Ishikawa (cell line): ENCODE measurements at regions not wholly inside any gene's neighbourhood (a gene's known extent, or its start where the extent isn't known, plus 50 kb on each side); places are given as distances from the start of the nearest gene placed in this dataset.

Source experiments
- CEBPB ChIP-seq: IDR thresholded peaks from 2 replicates; pipeline ENCODE4 v1.6.1; 2012
- CREB1 ChIP-seq: IDR thresholded peaks from 2 replicates; pipeline ENCODE4 v1.6.1; 2012; ENCODE audit warnings: low read depth
- EGR1 ChIP-seq: IDR thresholded peaks from 2 replicates; pipeline ENCODE4 v1.6.1; 2012
- EP300 ChIP-seq: IDR thresholded peaks from 2 replicates; pipeline ENCODE4 v1.6.1; 2012; ENCODE audit warnings: borderline replicate concordance
- FOXM1 ChIP-seq: IDR thresholded peaks from 2 replicates; pipeline ENCODE4 v1.6.1; 2012; ENCODE audit warnings: low read depth, borderline replicate concordance
- NFIC ChIP-seq: IDR thresholded peaks from 2 replicates; pipeline ENCODE4 v1.6.1; 2012
- RAD21 ChIP-seq: IDR thresholded peaks from 2 replicates; pipeline ENCODE4 v1.6.1; 2012; ENCODE audit warnings: low read depth
- TAF1 ChIP-seq: IDR thresholded peaks from 2 replicates; pipeline ENCODE4 v1.6.1; 2012; ENCODE audit warnings: low read depth, mild to moderate bottlenecking
- TCF12 ChIP-seq: IDR thresholded peaks from 2 replicates; pipeline ENCODE4 v1.6.1; 2012; ENCODE audit warnings: low read depth
- TEAD4 ChIP-seq: IDR thresholded peaks from 2 replicates; pipeline ENCODE4 v1.6.1; 2012
- YY1 ChIP-seq: IDR thresholded peaks from 2 replicates; pipeline ENCODE4 v1.6.1; 2012; ENCODE audit warnings: low read depth
- ZBTB7A ChIP-seq: IDR thresholded peaks from 2 replicates; pipeline ENCODE4 v1.6.1; 2012; ENCODE audit warnings: low read depth
- TF ChIP-seq, protein P1 (sequence below): IDR thresholded peaks from 2 replicates; pipeline ENCODE4 v1.6.1; 2012
- TF ChIP-seq, protein P2 (sequence below): IDR thresholded peaks from 2 replicates; pipeline ENCODE4 v1.6.1; 2012
- TF ChIP-seq, protein P3 (sequence below): IDR thresholded peaks from 2 replicates; pipeline ENCODE4 v1.6.1; 2012; ENCODE audit warnings: low read depth, mild to moderate bottlenecking

DNA sequence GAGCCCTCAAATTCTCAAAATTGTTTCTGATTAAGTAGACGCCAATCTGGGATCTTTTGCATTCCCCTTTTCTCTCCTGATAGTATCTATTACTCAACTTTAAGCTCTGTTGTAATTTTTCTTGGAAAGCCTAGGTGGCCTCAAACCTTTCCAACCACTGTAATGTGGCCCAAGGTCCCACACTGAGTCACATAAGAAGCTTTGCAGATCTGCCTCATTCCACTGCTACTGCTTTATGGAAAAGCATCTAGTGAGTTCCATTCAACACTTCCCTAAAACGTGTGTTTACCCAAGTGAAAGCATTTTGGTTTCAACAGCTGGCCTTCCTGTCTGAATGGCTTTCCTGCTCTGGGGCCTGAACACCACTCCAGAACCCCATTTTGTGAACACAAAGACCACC is 493.6 kb upstream of the SPHKAP start:
- TF ChIP-seq YY1 (no peak), EGR1 (no peak), RAD21 (no peak), EP300 (no peak), FOXM1 (no peak), ZBTB7A (no peak), CREB1 (no peak)
- TF ChIP-seq, protein P1, sequence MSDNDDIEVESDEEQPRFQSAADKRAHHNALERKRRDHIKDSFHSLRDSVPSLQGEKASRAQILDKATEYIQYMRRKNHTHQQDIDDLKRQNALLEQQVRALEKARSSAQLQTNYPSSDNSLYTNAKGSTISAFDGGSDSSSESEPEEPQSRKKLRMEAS: no peak
- TF ChIP-seq, protein P2, sequence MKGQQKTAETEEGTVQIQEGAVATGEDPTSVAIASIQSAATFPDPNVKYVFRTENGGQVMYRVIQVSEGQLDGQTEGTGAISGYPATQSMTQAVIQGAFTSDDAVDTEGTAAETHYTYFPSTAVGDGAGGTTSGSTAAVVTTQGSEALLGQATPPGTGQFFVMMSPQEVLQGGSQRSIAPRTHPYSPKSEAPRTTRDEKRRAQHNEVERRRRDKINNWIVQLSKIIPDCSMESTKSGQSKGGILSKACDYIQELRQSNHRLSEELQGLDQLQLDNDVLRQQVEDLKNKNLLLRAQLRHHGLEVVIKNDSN: no peak

DNA sequence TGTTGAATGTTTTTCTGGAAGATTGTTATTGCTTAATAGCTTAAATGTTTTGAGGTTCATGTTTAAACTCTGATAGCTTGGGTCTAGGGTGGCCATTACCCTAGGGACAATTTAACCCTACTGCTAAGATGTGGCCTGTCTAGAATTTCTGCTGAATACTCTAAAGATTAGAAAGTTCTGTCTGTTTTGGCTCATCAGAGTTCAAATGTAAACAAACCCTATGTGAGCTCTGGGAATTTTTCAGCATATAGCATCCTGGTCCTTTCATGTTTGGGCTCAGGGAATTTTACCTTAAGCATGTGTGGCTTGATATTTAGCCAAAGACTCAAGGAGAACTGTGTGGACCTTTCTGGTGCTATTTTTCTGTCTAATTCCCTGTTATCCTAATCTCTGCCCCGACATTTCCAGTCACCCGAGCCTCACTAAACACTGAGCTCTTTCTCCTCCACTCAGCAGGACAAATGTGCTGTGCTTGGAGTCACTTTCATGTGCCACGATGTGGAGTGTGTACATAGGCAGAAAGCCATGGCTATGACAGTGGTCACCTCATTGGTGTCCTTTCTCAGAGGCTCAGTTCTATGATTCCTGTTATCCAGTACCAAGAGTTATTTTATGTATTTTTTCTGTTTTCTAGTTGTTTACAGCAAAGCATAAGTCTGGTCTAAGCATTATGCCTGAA is 492.5 kb upstream of the SPHKAP start:
- TF ChIP-seq TAF1 (no peak), RAD21 (no peak), NFIC (no peak), ZBTB7A (no peak), YY1 (no peak), EGR1 (no peak), EP300 (no peak), FOXM1 (no peak), TEAD4 (no peak)
- TF ChIP-seq, protein P3, sequence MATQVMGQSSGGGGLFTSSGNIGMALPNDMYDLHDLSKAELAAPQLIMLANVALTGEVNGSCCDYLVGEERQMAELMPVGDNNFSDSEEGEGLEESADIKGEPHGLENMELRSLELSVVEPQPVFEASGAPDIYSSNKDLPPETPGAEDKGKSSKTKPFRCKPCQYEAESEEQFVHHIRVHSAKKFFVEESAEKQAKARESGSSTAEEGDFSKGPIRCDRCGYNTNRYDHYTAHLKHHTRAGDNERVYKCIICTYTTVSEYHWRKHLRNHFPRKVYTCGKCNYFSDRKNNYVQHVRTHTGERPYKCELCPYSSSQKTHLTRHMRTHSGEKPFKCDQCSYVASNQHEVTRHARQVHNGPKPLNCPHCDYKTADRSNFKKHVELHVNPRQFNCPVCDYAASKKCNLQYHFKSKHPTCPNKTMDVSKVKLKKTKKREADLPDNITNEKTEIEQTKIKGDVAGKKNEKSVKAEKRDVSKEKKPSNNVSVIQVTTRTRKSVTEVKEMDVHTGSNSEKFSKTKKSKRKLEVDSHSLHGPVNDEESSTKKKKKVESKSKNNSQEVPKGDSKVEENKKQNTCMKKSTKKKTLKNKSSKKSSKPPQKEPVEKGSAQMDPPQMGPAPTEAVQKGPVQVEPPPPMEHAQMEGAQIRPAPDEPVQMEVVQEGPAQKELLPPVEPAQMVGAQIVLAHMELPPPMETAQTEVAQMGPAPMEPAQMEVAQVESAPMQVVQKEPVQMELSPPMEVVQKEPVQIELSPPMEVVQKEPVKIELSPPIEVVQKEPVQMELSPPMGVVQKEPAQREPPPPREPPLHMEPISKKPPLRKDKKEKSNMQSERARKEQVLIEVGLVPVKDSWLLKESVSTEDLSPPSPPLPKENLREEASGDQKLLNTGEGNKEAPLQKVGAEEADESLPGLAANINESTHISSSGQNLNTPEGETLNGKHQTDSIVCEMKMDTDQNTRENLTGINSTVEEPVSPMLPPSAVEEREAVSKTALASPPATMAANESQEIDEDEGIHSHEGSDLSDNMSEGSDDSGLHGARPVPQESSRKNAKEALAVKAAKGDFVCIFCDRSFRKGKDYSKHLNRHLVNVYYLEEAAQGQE: no peak
- TF ChIP-seq, protein P1: no peak

DNA sequence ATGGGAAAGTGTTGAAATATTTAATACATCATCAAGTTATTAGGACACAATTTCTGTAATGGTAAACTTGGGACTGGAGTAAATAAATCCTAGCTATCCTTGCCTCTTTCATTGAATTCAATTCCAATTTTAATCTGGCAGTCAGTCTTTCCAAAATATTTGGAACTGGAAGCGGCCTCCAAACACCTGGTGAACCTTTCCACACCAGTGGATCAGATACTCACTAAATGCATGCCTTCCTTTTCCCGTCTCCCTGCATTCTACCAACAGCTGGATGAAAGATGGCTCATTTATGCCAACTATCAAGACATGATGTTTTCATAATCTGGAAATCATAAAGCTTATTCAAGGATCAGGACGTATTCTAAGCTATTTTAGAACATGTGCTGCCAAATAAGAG is 488.2 kb upstream of the SPHKAP start:
- TF ChIP-seq ZBTB7A (no peak), CEBPB (no peak), TEAD4 (no peak), TCF12 (no peak), YY1 (no peak), NFIC (no peak), TAF1 (no peak), CREB1 (no peak), RAD21 (no peak), FOXM1 (no peak), EGR1 (no peak), EP300 (no peak)
- TF ChIP-seq, protein P3: no peak
- TF ChIP-seq, protein P2: no peak
- TF ChIP-seq, protein P1: no peak

DNA sequence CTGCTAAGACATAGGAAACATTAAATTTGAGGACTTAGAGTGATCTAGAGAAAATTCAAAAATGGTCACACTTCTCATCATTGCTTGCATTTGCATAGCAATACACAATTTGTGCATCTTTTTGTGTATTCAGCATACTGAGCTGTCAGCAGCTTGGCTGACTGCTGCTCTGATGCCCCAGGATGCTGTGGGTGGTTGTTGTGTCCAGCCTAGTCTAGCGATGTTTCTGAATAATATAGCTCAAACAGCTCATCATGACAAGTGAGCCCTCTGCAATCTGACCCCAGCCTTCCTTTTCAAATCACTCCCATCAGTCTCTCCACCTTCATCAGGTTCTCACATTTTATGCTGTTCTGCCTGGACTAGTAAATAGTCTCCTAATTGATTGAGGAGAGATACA is 483.7 kb upstream of the SPHKAP start:
- TF ChIP-seq CEBPB (no peak), NFIC (no peak), FOXM1 (no peak), EGR1 (no peak), TAF1 (no peak), YY1 (no peak), TEAD4 (no peak), EP300 (no peak), ZBTB7A (no peak), RAD21 (no peak), TCF12 (no peak), CREB1 (no peak)
- TF ChIP-seq, protein P2: no peak
- TF ChIP-seq, protein P1: no peak
- TF ChIP-seq, protein P3: no peak
